Cardiac fibroblast (primary cell): ENCODE measurements at regions not wholly inside any gene's neighbourhood (a gene's known extent, or its start where the extent isn't known, plus 50 kb on each side); places are given as distances from the start of the nearest gene placed in this dataset.

Source experiments
- DNase-seq, 2 donors: peaks; one replicate each; pipeline versions ENCODE4 v3.0.0 to v3.0.0-alpha.2; 2010; ENCODE audit warnings: low read depth in 2 of 2
- H3K4me3 ChIP-seq, 2 donors: replicated peaks in 1 of 2; 1 replicate in 1 of 2; 2 replicates in 1 of 2; pipeline ENCODE4 v1.5.1; 2011; ENCODE audit warnings: low read depth in 2 of 2, low read length in 2 of 2, mild to moderate bottlenecking in 2 of 2, moderate library complexity in 1 of 2
- CTCF ChIP-seq: IDR thresholded peaks from one replicate; pipeline ENCODE4 v1.5.1; 2011; ENCODE audit warnings: low read depth, mild to moderate bottlenecking, low read length, inconsistent platforms

GRCh38 chr3:62926494-62926893 lies 51.3 kb upstream of the CADPS start:
- DNase-seq = no peak
- no peak for TF ChIP-seq CTCF
- no peak overlapping the region for H3K4me3 ChIP-seq

- TF ChIP-seq CTCF = no peak
- no peak overlapping the region for H3K4me3 ChIP-seq
Measured at GRCh38 chr3:62928256-62928655, 53.0 kb upstream of the CADPS start.

GRCh38 chr3:62929771-62930170 lies 54.6 kb upstream of the CADPS start:
- H3K4me3 ChIP-seq = no peak overlapping the region
- DNase-seq = no peak
- no peak for TF ChIP-seq CTCF

More at GRCh38 chr3:62928256-62928655, 53.0 kb upstream of the CADPS start:
- no peak for DNase-seq

GRCh38 chr3:62935793-62936192 lies 60.6 kb upstream of the CADPS start:
- no peak for DNase-seq
- H3K4me3 ChIP-seq = no peak overlapping the region
- no peak for TF ChIP-seq CTCF

- H3K4me3 ChIP-seq = no peak overlapping the region
- DNase-seq = no peak
- TF ChIP-seq CTCF = no peak
Measured at GRCh38 chr3:62936626-62937254, 61.5 kb upstream of the CADPS start.

- no peak overlapping the region for H3K4me3 ChIP-seq
- no peak for TF ChIP-seq CTCF
- DNase-seq = no peak
Measured at GRCh38 chr3:62938583-62938982, 63.4 kb upstream of the CADPS start.

GRCh38 chr3:62939707-62940106 lies 64.5 kb upstream of the CADPS start:
- TF ChIP-seq CTCF = no peak
- no peak for DNase-seq
- no peak overlapping the region for H3K4me3 ChIP-seq
